ENCODE measurements at regions not wholly inside any gene's neighbourhood (a gene's known extent, or its start where the extent isn't known, plus 50 kb on each side); places are given as distances from the start of the nearest gene placed in this dataset.

DNA sequence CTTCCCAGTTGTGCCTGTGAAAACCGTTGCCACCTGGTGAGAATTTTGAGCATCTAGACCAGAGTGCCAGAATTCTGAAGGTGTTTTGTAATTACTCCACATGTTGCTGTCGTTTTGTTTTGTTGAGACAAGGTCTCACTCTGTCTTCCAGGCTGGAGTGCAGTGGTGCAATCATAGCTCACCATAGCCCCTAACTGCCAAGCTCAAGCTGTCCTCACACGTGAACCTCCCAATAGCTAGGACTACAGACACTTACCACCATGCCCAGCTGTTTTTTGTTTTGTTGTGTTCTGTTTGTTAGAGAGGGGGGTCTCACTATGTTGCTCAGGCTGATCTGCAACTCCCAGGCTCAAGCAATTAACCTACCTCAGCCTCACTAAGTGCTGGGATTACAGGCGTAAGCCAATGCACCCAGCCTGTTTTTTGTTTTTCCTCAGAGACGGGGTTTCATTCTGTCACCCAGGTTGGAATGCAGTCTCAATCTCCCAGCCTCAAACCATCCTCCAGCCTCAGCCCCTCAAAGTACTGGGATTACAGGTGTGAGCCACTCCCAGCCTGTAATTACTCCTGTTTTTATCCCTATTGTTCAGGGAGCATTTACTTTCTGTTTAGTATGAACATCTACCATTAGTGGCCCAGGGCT, 121.1 kb upstream of the DMRT1 start:
- Histone ChIP-seq H3K18ac (ENCODE audit: low read depth, low read length) (no peak overlapping the region), H3K36me3 (ENCODE audit: control insufficient read depth, insufficient read depth, low read length) (peaks cover 9% of the 10 kb centered on the region), H3K4ac (ENCODE audit: low read depth, low read length) (peak overlapping the region; percentile 35), H3K4me2 (ENCODE audit: low read depth, low read length) (no peak overlapping the region), H4K20me1 (ENCODE audit: insufficient read depth, low read length) (no peaks in the 10 kb centered on the region), H2BK5ac (ENCODE audit: low read depth, low read length, poor library complexity, severe bottlenecking) (peak overlapping the region; percentile 34), H2BK20ac (ENCODE audit: low read depth, low read length) (no peak overlapping the region), H3K23ac (ENCODE audit: low read depth, low read length) (no peak overlapping the region), H3K4me3 (ENCODE audit: insufficient read depth, low read depth, low read length) (no peak overlapping the region), H3K27me3 (ENCODE audit: control insufficient read depth, insufficient read depth, low read length) (no peaks in the 10 kb centered on the region), H3K79me1 (ENCODE audit: low read depth in 1 of 2, low read length in 2 of 2) (peaks cover 35 to 67% of the 10 kb centered on the region in 2 experiments), H3K4me1 (ENCODE audit: control insufficient read depth, insufficient read depth, low read length) (peaks cover 12% of the 10 kb centered on the region), H3K14ac (replicated peaks; ENCODE audit: low read depth, low read length) (0 out of 2 replicates have a peak overlapping the region, but pooled peaks have one; percentile 34), H3K9me1 (ENCODE audit: insufficient read depth, low read length) (peaks cover 10% of the 10 kb centered on the region), H2AK9ac (replicated peaks; ENCODE audit: low read depth, low read length, poor library complexity) (peak overlapping the region; percentile 31), H3K27ac (ENCODE audit: insufficient read depth, low read length) (no peak overlapping the region), H2BK15ac (ENCODE audit: low read depth, low read length) (no peak overlapping the region), H2AFZ (replicated peaks; ENCODE audit: low read length, poor library complexity) (no peak overlapping the region), H2AK5ac (ENCODE audit: low read depth, low read length) (peak overlapping the region; percentile 32; the same call in 1 of the 2 replicates), H3K9ac (ENCODE audit: low read depth, low read length) (no peak overlapping the region), H2BK120ac (ENCODE audit: low read depth, low read length) (no peak overlapping the region), H4K91ac (ENCODE audit: insufficient read depth, low read depth, low read length) (no peak overlapping the region), H4K5ac (ENCODE audit: low read depth, low read length) (peak overlapping the region; percentile 20; the same call in 1 of the 2 replicates), H4K8ac (ENCODE audit: low read depth in 2 of 2, low read length in 2 of 2) (0 out of 4 replicates have a peak overlapping the region, but pooled peaks of 1 of the 2 experiments have one; percentile 31), H3K9me3 (ENCODE audit: control insufficient read depth, insufficient read depth, low read length) (no peaks in the 10 kb centered on the region), H3K56ac (ENCODE audit: extremely low read depth, insufficient read depth, low read length) (no peak overlapping the region)
- dilution Hi-C loops (cut with HindIII; ENCODE audit: low sequenced_read_pairs, unreplicated experiment), result no loop called here
- POLR2A ChIA-PET (ENCODE audit: unreplicated experiment), result no interaction called here
- DNase-seq (no peak), ATAC-seq (ENCODE audit: low read depth) (no peak)
- intact Hi-C loops (cut with micrococcal nuclease), result no loop called here
- no peak for TF ChIP-seq CHD1 (IDR thresholded peaks at IDR 0.05; ENCODE audit: low read depth, low read length)
- no peak for TF ChIP-seq MXI1 (IDR thresholded peaks at IDR 0.05; ENCODE audit: borderline replicate concordance, low read depth, low read length)
- TF ChIP-seq POLR2A (IDR thresholded peaks at IDR 0.05; ENCODE audit: low read depth, low read length), result no peak
- no peak for TF ChIP-seq SMC3 (IDR thresholded peaks at IDR 0.05; ENCODE audit: low read depth, low read length)
- TF ChIP-seq, protein P1, sequence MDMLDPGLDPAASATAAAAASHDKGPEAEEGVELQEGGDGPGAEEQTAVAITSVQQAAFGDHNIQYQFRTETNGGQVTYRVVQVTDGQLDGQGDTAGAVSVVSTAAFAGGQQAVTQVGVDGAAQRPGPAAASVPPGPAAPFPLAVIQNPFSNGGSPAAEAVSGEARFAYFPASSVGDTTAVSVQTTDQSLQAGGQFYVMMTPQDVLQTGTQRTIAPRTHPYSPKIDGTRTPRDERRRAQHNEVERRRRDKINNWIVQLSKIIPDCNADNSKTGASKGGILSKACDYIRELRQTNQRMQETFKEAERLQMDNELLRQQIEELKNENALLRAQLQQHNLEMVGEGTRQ (IDR thresholded peaks at IDR 0.05; ENCODE audit: low read depth, low read length), result no peak
- in situ Hi-C loops (cut with MboI; ENCODE audit: low sequenced_read_pairs), result no loop called here
- CTCF ChIA-PET, result no interaction called here
- WGBS, 2 experiments (ENCODE audit: extremely low coverage in 2 of 2, insufficient read length in 1 of 2), result 100% methylated on average over 1 of the region's 5 CpGs; no CpG with 5 or more reads in 1 of the 2 experiments
- BruUV-seq (replicated peaks), result no TSS peak

All from IMR-90 (cell line).